ENCODE measurements at regions not wholly inside any gene's neighbourhood (a gene's known extent, or its start where the extent isn't known, plus 50 kb on each side); places are given as distances from the start of the nearest gene placed in this dataset.

DNA sequence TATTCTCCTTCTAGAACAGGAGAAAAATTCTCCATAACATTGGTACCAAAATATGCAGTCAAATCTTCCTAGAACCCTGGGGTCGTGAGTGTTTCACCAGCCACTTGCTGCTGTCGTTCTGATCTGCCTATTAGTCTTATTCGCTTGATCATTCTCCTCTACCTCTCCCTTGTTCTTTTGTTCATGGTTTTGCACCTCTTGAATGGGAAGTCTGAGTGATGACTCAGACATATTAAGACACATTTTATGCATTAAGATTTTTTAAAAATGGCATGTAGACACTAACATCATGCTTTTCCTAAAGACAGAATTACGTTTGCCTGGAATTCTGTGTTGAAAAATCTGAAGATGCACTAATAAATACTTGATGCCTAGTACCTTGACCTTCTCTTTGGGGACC, 159.2 kb upstream of the LRIG3 start:
- Histone ChIP-seq H3K9me2 (replicated peaks; ENCODE audit: insufficient read depth, low read length) (no peaks in the 10 kb centered on the region), H3K4me1 (ENCODE audit: low read length) (no peaks in the 10 kb centered on the region), H3K27ac (ENCODE audit: low read length) (no peak overlapping the region), H4K20me1 (ENCODE audit: insufficient read depth, low read depth, low read length) (no peaks in the 10 kb centered on the region), H3K9me3 (ENCODE audit: low read length) (no peaks in the 10 kb centered on the region), H3K36me3 (ENCODE audit: insufficient read depth, low read length) (no peaks in the 10 kb centered on the region), H3K4me2 (ENCODE audit: low read depth, low read length, poor library complexity, severe bottlenecking) (no peak overlapping the region), H3K9ac (ENCODE audit: low read length) (no peak overlapping the region), H3K27me3 (ENCODE audit: low read length) (no peaks in the 10 kb centered on the region), H3K79me2 (ENCODE audit: low read length) (no peaks in the 10 kb centered on the region), H3K4me3 (ENCODE audit: low read length) (no peak overlapping the region), H2AFZ (ENCODE audit: low read length) (no peak overlapping the region)
- DNase-seq = no peak

DNA sequence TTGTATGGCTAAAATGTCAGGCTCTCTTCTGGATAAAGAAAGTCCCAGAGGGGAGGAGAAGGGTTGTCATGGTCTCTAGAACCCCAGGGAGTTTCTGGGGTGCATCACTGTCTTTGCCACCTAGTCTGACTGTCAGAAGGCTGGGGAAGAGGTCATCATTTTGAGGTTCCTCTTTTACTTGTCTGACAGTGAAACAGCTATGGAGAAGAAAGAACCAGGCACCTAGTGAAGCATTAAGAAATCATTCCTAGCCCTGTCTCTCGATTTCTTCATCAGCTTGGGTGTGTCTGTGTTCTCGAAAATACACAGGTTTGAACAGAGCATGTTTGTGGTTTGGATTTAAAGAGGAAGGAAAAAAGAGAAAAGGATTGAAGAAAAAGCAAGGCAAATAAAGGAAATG, 158.7 kb upstream of the LRIG3 start:
- Histone ChIP-seq H2AFZ (ENCODE audit: low read length) (no peak overlapping the region), H3K4me1 (ENCODE audit: low read length) (no peaks in the 10 kb centered on the region), H3K9ac (ENCODE audit: low read length) (no peak overlapping the region), H4K20me1 (ENCODE audit: insufficient read depth, low read depth, low read length) (no peaks in the 10 kb centered on the region), H3K27me3 (ENCODE audit: low read length) (no peaks in the 10 kb centered on the region), H3K4me3 (ENCODE audit: low read length) (no peak overlapping the region), H3K79me2 (ENCODE audit: low read length) (no peaks in the 10 kb centered on the region), H3K27ac (ENCODE audit: low read length) (no peak overlapping the region), H3K36me3 (ENCODE audit: insufficient read depth, low read length) (no peaks in the 10 kb centered on the region), H3K4me2 (ENCODE audit: low read depth, low read length, poor library complexity, severe bottlenecking) (no peak overlapping the region), H3K9me2 (replicated peaks; ENCODE audit: insufficient read depth, low read length) (no peaks in the 10 kb centered on the region), H3K9me3 (ENCODE audit: low read length) (no peaks in the 10 kb centered on the region)
- DNase-seq = no peak

DNA sequence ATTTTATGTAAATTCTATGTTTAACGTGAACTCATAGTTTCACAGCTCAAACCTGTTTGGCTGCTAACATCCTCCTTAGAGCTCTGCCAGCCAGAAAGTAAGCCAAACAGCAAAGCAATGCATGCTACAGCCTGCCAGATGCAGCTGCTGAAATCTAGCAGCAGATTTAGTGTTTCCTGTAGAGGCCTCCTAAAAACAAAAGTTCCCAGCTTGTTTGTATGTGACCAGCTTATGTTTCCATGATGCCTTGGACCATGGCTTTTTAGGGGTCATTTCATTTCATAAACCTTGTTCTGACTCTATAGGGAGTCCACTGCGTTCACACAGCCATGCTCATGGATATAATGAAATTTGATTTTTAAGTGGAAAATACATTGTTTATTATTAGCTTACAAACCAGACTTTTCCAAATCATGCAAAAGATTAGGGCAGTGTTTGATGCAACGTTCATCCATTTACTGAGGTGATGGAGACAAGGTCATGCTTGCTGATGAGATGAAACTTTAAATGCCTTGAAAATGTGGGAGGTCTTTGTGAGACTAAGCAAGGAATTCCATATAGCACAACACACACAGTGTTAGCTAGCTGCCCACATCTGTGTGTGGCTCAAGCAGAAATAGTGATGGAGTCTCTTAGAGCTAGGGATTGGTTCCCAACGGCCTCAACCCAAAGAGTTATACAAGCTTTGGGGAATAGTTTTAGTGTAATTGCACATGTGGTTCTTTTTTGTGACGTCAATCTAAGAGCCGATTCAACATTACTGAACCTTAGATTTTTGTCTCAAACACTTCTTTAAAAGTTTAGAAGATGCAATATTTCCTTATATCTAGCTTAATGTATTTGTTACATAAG, 157.5 kb upstream of the LRIG3 start:
- no peaks in the 10 kb centered on the region for H3K27me3 ChIP-seq (ENCODE audit: low read length)
- no peak overlapping the region for H3K9ac ChIP-seq (ENCODE audit: low read length)
- no peaks in the 10 kb centered on the region for H3K4me1 ChIP-seq (ENCODE audit: low read length)
- no peak overlapping the region for H3K27ac ChIP-seq (ENCODE audit: low read length)
- no peaks in the 10 kb centered on the region for H3K9me2 ChIP-seq (replicated peaks; ENCODE audit: insufficient read depth, low read length)
- no peak for DNase-seq
- H3K79me2 ChIP-seq (ENCODE audit: low read length) = no peaks in the 10 kb centered on the region
- no peaks in the 10 kb centered on the region for H4K20me1 ChIP-seq (ENCODE audit: insufficient read depth, low read depth, low read length)
- H3K36me3 ChIP-seq (ENCODE audit: insufficient read depth, low read length) = no peaks in the 10 kb centered on the region
- no peak overlapping the region for H3K4me2 ChIP-seq (ENCODE audit: low read depth, low read length, poor library complexity, severe bottlenecking)
- H2AFZ ChIP-seq (ENCODE audit: low read length) = no peak overlapping the region
- H3K9me3 ChIP-seq (ENCODE audit: low read length) = no peaks in the 10 kb centered on the region
- no peak overlapping the region for H3K4me3 ChIP-seq (ENCODE audit: low read length)

DNA sequence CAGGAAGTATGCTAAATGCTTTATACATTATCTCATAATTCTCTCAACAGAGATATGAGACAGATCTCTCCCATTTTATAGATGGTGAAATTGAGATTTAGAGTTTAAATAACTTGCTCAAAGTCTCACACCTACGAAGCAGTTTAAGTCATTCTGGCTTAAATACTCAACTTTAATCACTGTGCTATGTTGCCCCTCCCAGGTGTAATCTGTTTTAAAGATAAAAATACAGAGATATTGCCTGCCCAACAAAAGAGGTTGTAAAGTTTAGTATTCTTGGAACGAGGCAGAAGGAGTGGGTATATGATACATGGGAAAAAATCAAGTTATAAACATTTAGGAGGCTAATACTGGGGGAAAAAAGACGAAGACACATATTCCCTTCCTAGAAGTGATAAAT, 156.8 kb upstream of the LRIG3 start:
- Histone ChIP-seq H3K27ac (ENCODE audit: low read length) (no peak overlapping the region), H2AFZ (ENCODE audit: low read length) (no peak overlapping the region), H3K4me3 (ENCODE audit: low read length) (no peak overlapping the region), H3K79me2 (ENCODE audit: low read length) (no peaks in the 10 kb centered on the region), H3K27me3 (ENCODE audit: low read length) (no peaks in the 10 kb centered on the region), H3K36me3 (ENCODE audit: insufficient read depth, low read length) (no peaks in the 10 kb centered on the region), H4K20me1 (ENCODE audit: insufficient read depth, low read depth, low read length) (no peaks in the 10 kb centered on the region), H3K9me2 (replicated peaks; ENCODE audit: insufficient read depth, low read length) (no peaks in the 10 kb centered on the region), H3K4me2 (ENCODE audit: low read depth, low read length, poor library complexity, severe bottlenecking) (no peak overlapping the region), H3K4me1 (ENCODE audit: low read length) (no peaks in the 10 kb centered on the region), H3K9me3 (ENCODE audit: low read length) (no peaks in the 10 kb centered on the region), H3K9ac (ENCODE audit: low read length) (no peak overlapping the region)
- DNase-seq = no peak

DNA sequence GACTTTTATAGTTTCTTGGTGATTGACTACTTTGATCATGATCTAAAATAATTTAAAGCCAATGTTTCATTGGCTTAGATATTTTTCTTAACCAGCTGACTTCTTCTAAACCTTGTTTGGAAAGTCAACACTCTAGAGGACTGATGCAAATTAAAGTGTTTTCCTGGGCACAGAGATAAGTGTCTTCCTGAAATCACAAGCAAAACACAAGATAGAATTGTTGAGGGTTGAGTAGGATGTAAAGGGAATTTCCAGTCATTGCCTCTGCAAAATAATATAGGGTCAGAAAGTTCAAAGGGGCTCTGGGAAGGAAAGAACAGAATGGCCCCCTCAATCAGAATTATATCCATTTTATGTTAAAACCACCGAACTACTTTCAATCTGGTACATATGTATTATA, 156.3 kb upstream of the LRIG3 start:
- no peaks in the 10 kb centered on the region for H3K79me2 ChIP-seq (ENCODE audit: low read length)
- H2AFZ ChIP-seq (ENCODE audit: low read length) = no peak overlapping the region
- H3K9me2 ChIP-seq (replicated peaks; ENCODE audit: insufficient read depth, low read length) = no peaks in the 10 kb centered on the region
- H3K4me1 ChIP-seq (ENCODE audit: low read length) = no peaks in the 10 kb centered on the region
- no peaks in the 10 kb centered on the region for H3K36me3 ChIP-seq (ENCODE audit: insufficient read depth, low read length)
- H3K27me3 ChIP-seq (ENCODE audit: low read length) = no peaks in the 10 kb centered on the region
- no peak overlapping the region for H3K4me2 ChIP-seq (ENCODE audit: low read depth, low read length, poor library complexity, severe bottlenecking)
- H3K4me3 ChIP-seq (ENCODE audit: low read length) = no peak overlapping the region
- H3K27ac ChIP-seq (ENCODE audit: low read length) = no peak overlapping the region
- H3K9ac ChIP-seq (ENCODE audit: low read length) = no peak overlapping the region
- no peak for DNase-seq
- no peaks in the 10 kb centered on the region for H3K9me3 ChIP-seq (ENCODE audit: low read length)
- no peaks in the 10 kb centered on the region for H4K20me1 ChIP-seq (ENCODE audit: insufficient read depth, low read depth, low read length)

DNA sequence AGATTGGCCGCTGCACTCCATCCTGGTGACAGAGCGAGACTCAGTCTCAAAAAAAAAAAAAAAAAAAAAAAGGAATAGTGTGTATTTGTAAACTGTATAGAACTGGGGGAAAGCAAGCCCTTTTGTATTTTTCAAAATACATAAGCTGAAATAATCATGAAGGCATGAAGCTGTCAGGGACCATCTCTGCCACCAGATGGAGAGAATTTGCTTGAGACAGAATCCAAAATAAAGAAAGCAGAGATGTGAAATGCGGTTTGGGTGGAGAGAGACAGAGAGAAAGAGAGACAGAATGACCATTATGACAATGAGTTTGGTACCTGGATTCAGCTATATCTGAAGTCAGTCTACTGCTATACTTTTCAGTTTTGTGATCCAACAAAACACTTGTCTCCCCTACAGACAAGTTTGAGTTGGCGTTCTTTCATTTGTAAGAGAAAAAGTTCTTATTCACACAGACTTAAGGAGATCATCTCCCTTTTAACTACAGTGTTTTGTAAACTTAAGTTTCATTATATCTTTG, 155.7 kb upstream of the LRIG3 start:
- H3K9me3 ChIP-seq (ENCODE audit: low read length) = no peaks in the 10 kb centered on the region
- H3K36me3 ChIP-seq (ENCODE audit: insufficient read depth, low read length) = no peaks in the 10 kb centered on the region
- no peaks in the 10 kb centered on the region for H3K9me2 ChIP-seq (replicated peaks; ENCODE audit: insufficient read depth, low read length)
- no peaks in the 10 kb centered on the region for H3K4me1 ChIP-seq (ENCODE audit: low read length)
- no peaks in the 10 kb centered on the region for H4K20me1 ChIP-seq (ENCODE audit: insufficient read depth, low read depth, low read length)
- no peak for DNase-seq
- no peak overlapping the region for H2AFZ ChIP-seq (ENCODE audit: low read length)
- H3K4me3 ChIP-seq (ENCODE audit: low read length) = no peak overlapping the region
- no peak overlapping the region for H3K4me2 ChIP-seq (ENCODE audit: low read depth, low read length, poor library complexity, severe bottlenecking)
- no peak overlapping the region for H3K27ac ChIP-seq (ENCODE audit: low read length)
- no peaks in the 10 kb centered on the region for H3K27me3 ChIP-seq (ENCODE audit: low read length)
- H3K9ac ChIP-seq (ENCODE audit: low read length) = no peak overlapping the region
- no peaks in the 10 kb centered on the region for H3K79me2 ChIP-seq (ENCODE audit: low read length)

DNA sequence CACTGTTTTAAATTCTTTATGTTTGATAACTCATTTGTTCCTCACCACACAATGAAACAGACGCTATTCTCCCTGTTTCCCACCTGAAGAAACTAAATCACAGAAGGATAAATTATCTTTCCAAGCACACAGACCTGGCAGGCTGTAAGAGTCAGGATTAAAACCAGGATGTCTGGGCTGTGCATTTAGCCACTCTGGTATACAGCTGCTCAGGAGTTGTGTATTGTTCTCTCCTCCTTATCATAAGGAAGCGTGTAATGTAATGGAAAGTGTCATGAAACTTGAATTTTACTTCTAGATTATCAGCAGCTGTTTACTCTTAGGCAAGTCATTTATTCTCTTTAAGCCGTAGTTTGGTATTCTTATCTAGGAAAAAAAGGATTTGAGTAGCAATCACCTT, 154.8 kb upstream of the LRIG3 start:
- no peak overlapping the region for H2AFZ ChIP-seq (ENCODE audit: low read length)
- DNase-seq = no peak
- no peak overlapping the region for H3K4me3 ChIP-seq (ENCODE audit: low read length)
- H3K27ac ChIP-seq (ENCODE audit: low read length) = no peak overlapping the region
- H3K9me2 ChIP-seq (replicated peaks; ENCODE audit: insufficient read depth, low read length) = no peaks in the 10 kb centered on the region
- H3K27me3 ChIP-seq (ENCODE audit: low read length) = no peaks in the 10 kb centered on the region
- no peaks in the 10 kb centered on the region for H4K20me1 ChIP-seq (ENCODE audit: insufficient read depth, low read depth, low read length)
- H3K9me3 ChIP-seq (ENCODE audit: low read length) = no peaks in the 10 kb centered on the region
- H3K4me1 ChIP-seq (ENCODE audit: low read length) = no peaks in the 10 kb centered on the region
- no peak overlapping the region for H3K9ac ChIP-seq (ENCODE audit: low read length)
- H3K4me2 ChIP-seq (ENCODE audit: low read depth, low read length, poor library complexity, severe bottlenecking) = no peak overlapping the region
- no peaks in the 10 kb centered on the region for H3K36me3 ChIP-seq (ENCODE audit: insufficient read depth, low read length)
- H3K79me2 ChIP-seq (ENCODE audit: low read length) = no peaks in the 10 kb centered on the region

DNA sequence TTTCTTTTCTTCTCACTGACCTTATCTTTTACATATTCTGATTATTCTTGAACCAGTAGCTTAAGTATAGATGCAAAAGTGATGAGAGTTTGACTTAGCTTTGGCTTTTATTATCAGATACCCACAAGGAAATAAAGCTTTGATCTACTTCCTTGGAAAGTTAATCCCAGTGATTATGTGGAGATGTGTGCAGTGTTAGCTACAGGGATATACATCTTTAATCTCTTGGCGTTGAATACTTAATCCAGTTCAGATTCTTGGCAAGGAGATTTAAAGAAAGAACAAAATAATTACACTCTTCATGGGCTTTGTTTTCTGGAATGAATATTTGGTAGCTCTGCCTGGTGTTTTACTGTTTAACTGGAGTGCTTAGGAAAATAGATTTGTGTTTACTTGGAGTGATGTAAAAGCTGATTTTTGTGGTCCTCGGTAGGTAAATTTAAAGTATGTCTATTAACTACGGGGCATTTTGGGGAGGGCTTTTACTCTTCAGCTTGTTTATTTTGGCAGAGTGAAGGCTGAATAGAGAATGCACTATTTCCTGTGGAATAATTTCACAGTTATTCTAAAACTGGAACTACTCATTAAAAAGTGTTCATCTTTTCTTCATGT, 150.1 kb upstream of the LRIG3 start:
- Histone ChIP-seq H3K4me3 (ENCODE audit: low read length) (no peak overlapping the region), H3K36me3 (ENCODE audit: insufficient read depth, low read length) (no peaks in the 10 kb centered on the region), H3K79me2 (ENCODE audit: low read length) (no peaks in the 10 kb centered on the region), H4K20me1 (ENCODE audit: insufficient read depth, low read depth, low read length) (no peaks in the 10 kb centered on the region), H3K9me3 (ENCODE audit: low read length) (no peaks in the 10 kb centered on the region), H3K4me1 (ENCODE audit: low read length) (no peaks in the 10 kb centered on the region), H3K27ac (ENCODE audit: low read length) (no peak overlapping the region), H3K9me2 (replicated peaks; ENCODE audit: insufficient read depth, low read length) (no peaks in the 10 kb centered on the region), H3K27me3 (ENCODE audit: low read length) (no peaks in the 10 kb centered on the region), H2AFZ (ENCODE audit: low read length) (no peak overlapping the region), H3K4me2 (ENCODE audit: low read depth, low read length, poor library complexity, severe bottlenecking) (no peak overlapping the region), H3K9ac (ENCODE audit: low read length) (no peak overlapping the region)
- no peak for DNase-seq
